HG03342 (cell line): ENCODE measurements at regions not wholly inside any gene's neighbourhood (a gene's known extent, or its start where the extent isn't known, plus 50 kb on each side); places are given as distances from the start of the nearest gene placed in this dataset.

Source experiments
- ATAC-seq: cut with Tn5 transposase; IDR thresholded peaks from one replicate; pipeline ENCODE4 v1.9.1; 2021; ENCODE audit warnings: mild to moderate bottlenecking, moderate library complexity; ENCODE audit not compliant: unreplicated experiment

GRCh38 chr4:16278178-16278577 lies 51.9 kb upstream of the TAPT1 start:
- ATAC-seq: no peak
